Colonic mucosa (tissue), 4 donors: ENCODE measurements at regions not wholly inside any gene's neighbourhood (a gene's known extent, or its start where the extent isn't known, plus 50 kb on each side); places are given as distances from the start of the nearest gene placed in this dataset.

Source experiments
- DNase-seq: peaks from one replicate; pipeline ENCODE4 v3.0.0-alpha.2; 2020
- H3K27ac ChIP-seq: fragments of 200-600 bp; one replicate; pipeline ENCODE4 v1.8.0; 2021
- H3K27me3 ChIP-seq: fragments of 200-600 bp; one replicate; pipeline ENCODE4 v1.8.0; 2021
- H3K36me3 ChIP-seq: fragments of 200-600 bp; one replicate; pipeline ENCODE4 v1.8.0; 2021
- H3K4me1 ChIP-seq: fragments of 200-600 bp; one replicate; pipeline ENCODE4 v1.8.0; 2021; ENCODE audit warnings: mild to moderate bottlenecking
- H3K4me3 ChIP-seq: fragments of 200-600 bp; one replicate; pipeline ENCODE4 v1.8.0; 2021
- H3K9ac ChIP-seq, 2 donors: one replicate each; pipeline ENCODE4 v1.7.0; 2013; ENCODE audit warnings: control low read depth in 2 of 2, low read depth in 2 of 2, low read length in 2 of 2
- H3K9me3 ChIP-seq: fragments of 200-600 bp; one replicate; pipeline ENCODE4 v1.8.0; 2021
- CTCF ChIP-seq: fragments of 200-600 bp; IDR thresholded peaks from one replicate; pipeline ENCODE4 v1.8.0; 2022; ENCODE audit warnings: antibody characterized with exemption, mild to moderate bottlenecking
- intact Hi-C: fragments of 100-400 bp; cut with DNase I; formaldehyde crosslinking; loops from one replicate; pipeline ENCODE4 v1.14.1; 2022
- donor health status: healthy.
- donor health status: DM: no; HTN: no; CAD: no.
- donor health status: DM: no; HTN: no; CAD: no.

GRCh38 chr4:126233483-126233882 is 918.7 kb downstream of the FAT4 start:
- no peaks in the 10 kb centered on the region for H3K4me1 ChIP-seq
- no peak overlapping the region for H3K4me3 ChIP-seq
- H3K27me3 ChIP-seq: no peaks in the 10 kb centered on the region
- no peaks in the 10 kb centered on the region for H3K9me3 ChIP-seq
- no peak for DNase-seq
- TF ChIP-seq CTCF: no peak
- no peaks in the 10 kb centered on the region for H3K36me3 ChIP-seq
- intact Hi-C loops: no loop called here
- no peak overlapping the region for H3K27ac ChIP-seq
- no peak overlapping the region for H3K9ac ChIP-seq

- intact Hi-C loops: no loop called here
- H3K4me3 ChIP-seq: no peak overlapping the region
- H3K27ac ChIP-seq: no peak overlapping the region
- H3K4me1 ChIP-seq: no peaks in the 10 kb centered on the region
- no peak overlapping the region for H3K9ac ChIP-seq
- H3K27me3 ChIP-seq: no peaks in the 10 kb centered on the region
- no peaks in the 10 kb centered on the region for H3K9me3 ChIP-seq
- DNase-seq: no peak
- no peak for TF ChIP-seq CTCF
- H3K36me3 ChIP-seq: no peaks in the 10 kb centered on the region
Measured at GRCh38 chr4:126238013-126238412, 923.3 kb downstream of the FAT4 start.

- no peak overlapping the region for H3K27ac ChIP-seq
- intact Hi-C loops: no loop called here
- H3K27me3 ChIP-seq: no peaks in the 10 kb centered on the region
- H3K36me3 ChIP-seq: no peaks in the 10 kb centered on the region
- no peaks in the 10 kb centered on the region for H3K9me3 ChIP-seq
- H3K4me3 ChIP-seq: no peak overlapping the region
- H3K9ac ChIP-seq: no peak overlapping the region
- no peaks in the 10 kb centered on the region for H3K4me1 ChIP-seq
- TF ChIP-seq CTCF: no peak
- DNase-seq: no peak
Measured at GRCh38 chr4:126241634-126242033, 926.9 kb downstream of the FAT4 start.

GRCh38 chr4:126242679-126243390 is 928.1 kb downstream of the FAT4 start:
- no peak overlapping the region for H3K27ac ChIP-seq
- TF ChIP-seq CTCF: no peak
- H3K36me3 ChIP-seq: no peaks in the 10 kb centered on the region
- no peak overlapping the region for H3K9ac ChIP-seq
- H3K4me1 ChIP-seq: no peaks in the 10 kb centered on the region
- H3K9me3 ChIP-seq: no peaks in the 10 kb centered on the region
- no peak overlapping the region for H3K4me3 ChIP-seq
- intact Hi-C loops: no loop called here
- no peak for DNase-seq
- H3K27me3 ChIP-seq: no peaks in the 10 kb centered on the region

- intact Hi-C loops: no loop called here
- H3K27me3 ChIP-seq: no peaks in the 10 kb centered on the region
- no peak overlapping the region for H3K9ac ChIP-seq
- TF ChIP-seq CTCF: no peak
- DNase-seq: no peak
- no peak overlapping the region for H3K4me3 ChIP-seq
- no peak overlapping the region for H3K27ac ChIP-seq
- H3K9me3 ChIP-seq: no peaks in the 10 kb centered on the region
- H3K36me3 ChIP-seq: no peaks in the 10 kb centered on the region
- no peaks in the 10 kb centered on the region for H3K4me1 ChIP-seq
Measured at GRCh38 chr4:126247409-126247808, 932.7 kb downstream of the FAT4 start.
